Pancreas (tissue), 8 donors: ENCODE measurements at regions not wholly inside any gene's neighbourhood (a gene's known extent, or its start where the extent isn't known, plus 50 kb on each side); places are given as distances from the start of the nearest gene placed in this dataset.

Experiments
- ATAC-seq, 4 donors: fragments of 200-7000 bp; cut with Tn5 transposase; one replicate each; pipeline versions ENCODE4 v1.8.0 to v1.9.1; 2020; ENCODE audit warnings: mild to moderate bottlenecking in 4 of 4, moderate library complexity in 4 of 4
- DNase-seq, 6 donors: peaks; one replicate each; pipeline ENCODE4 v3.0.0-alpha.2; 2020
- FAIRE-seq: peaks from 2 replicates; lab custom pipeline; 2012; peaks lifted over from hg19 to GRCh38; lab: Jason Lieb, UNC
- H3K27ac ChIP-seq, 4 donors: fragments of 200-600 bp; sonication (generic); 1 replicate in 3 of 4; 2 replicates in 1 of 4; pipeline versions ENCODE4 v1.5.0 to v1.8.0; 2020
- H3K27me3 ChIP-seq, 4 donors: fragments of 200-600 bp; one replicate each; pipeline ENCODE4 v1.8.0; 2021
- H3K36me3 ChIP-seq, 3 donors: fragments of 200-600 bp; sonication (generic) in 1 of 3; one replicate each; pipeline versions ENCODE4 v1.5.0 to v1.8.0; 2020 to 2021
- H3K4me1 ChIP-seq, 3 donors: fragments of 200-600 bp; one replicate each; pipeline ENCODE4 v1.8.0; 2021
- H3K4me3 ChIP-seq, 4 donors: fragments of 200-600 bp; sonication (generic) in 2 of 4; one replicate each; pipeline versions ENCODE4 v1.5.0 to v1.8.0; 2020 to 2021
- H3K9me3 ChIP-seq, 4 donors: fragments of 200-600 bp; one replicate each; pipeline ENCODE4 v1.8.0; 2021
- intact Hi-C, 3 donors: fragments of 100-400 bp; cut with DNase I; formaldehyde crosslinking; loops; one replicate each; pipeline versions ENCODE4 v1.11.1 to v1.14.2; 2022
- TF ChIP-seq, protein P1 (sequence below), 4 donors: fragments of 200-600 bp; sonication (generic) in 3 of 4; IDR thresholded peaks; one replicate each; pipeline versions ENCODE4 v1.5.0 to v1.8.0; 2021; ENCODE audit warnings: antibody characterized with exemption in 4 of 4
- donor health status: DM: no; HTN: no; CAD: no; lungs with moderate emphysema.
- donor health status: DM: no; HTN: no; CAD: no.
- donor health status: control.
- donor health status: control.
- donor health status: DM: yes; HTN: yes; CAD: no.
- donor health status: DM: no; HTN: no; CAD: no.
- donor health status: DM: no; HTN: no; CAD: no.
- donor health status: DM: yes; HTN: yes; CAD: no.

DNA sequence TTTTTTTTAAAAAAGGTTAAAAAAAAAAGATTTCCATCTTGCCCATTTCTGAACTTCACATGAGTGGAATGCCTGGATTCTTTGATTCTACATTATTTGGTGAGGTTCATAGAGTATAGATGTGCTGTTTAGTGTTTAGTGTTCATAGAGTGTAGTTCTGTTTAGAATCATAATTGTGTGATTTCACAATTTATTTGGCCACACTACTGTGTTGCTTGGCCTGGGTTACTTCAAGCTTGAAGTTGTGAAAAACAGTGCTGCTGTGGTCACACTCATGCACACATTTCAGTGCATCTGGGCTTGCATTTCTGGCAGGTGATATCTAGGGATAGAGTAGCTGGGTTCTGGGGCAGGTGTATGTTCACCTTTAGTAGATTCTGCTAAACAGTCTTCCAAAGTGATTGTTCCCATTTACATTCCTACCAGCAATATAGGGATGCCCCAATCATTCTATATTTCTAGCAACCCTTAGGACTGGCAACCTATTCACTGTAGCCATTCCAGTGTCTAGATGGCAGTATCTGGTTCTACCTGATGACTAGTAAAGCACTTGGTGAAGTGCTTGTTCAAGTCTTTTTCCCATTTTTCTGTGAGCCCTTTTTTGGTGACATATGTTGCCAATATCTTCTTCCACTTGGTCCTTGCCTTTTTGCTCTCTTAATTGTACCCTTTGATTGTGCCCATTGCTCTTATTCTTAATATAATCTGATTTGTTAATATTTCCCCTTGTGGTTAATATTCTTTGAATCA lies 50.6 kb upstream of the RBFOX3 start:
- DNase-seq = no peak
- intact Hi-C loops = no loop called here
- Histone ChIP-seq H3K27me3 (no peaks in the 10 kb centered on the region), H3K4me3 (no peak overlapping the region), H3K9me3 (no peaks in the 10 kb centered on the region), H3K4me1 (peaks cover 0 to 8% (median 0%) of the 10 kb centered on the region in 3 donors), H3K27ac (no peak overlapping the region), H3K36me3 (no peaks in the 10 kb centered on the region)
- no peak for ATAC-seq
- FAIRE-seq = no peak
- TF ChIP-seq, protein P1, sequence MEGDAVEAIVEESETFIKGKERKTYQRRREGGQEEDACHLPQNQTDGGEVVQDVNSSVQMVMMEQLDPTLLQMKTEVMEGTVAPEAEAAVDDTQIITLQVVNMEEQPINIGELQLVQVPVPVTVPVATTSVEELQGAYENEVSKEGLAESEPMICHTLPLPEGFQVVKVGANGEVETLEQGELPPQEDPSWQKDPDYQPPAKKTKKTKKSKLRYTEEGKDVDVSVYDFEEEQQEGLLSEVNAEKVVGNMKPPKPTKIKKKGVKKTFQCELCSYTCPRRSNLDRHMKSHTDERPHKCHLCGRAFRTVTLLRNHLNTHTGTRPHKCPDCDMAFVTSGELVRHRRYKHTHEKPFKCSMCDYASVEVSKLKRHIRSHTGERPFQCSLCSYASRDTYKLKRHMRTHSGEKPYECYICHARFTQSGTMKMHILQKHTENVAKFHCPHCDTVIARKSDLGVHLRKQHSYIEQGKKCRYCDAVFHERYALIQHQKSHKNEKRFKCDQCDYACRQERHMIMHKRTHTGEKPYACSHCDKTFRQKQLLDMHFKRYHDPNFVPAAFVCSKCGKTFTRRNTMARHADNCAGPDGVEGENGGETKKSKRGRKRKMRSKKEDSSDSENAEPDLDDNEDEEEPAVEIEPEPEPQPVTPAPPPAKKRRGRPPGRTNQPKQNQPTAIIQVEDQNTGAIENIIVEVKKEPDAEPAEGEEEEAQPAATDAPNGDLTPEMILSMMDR (IDR thresholded peaks at IDR 0.05) = no peak
